CD4-positive, alpha-beta T cell (primary cell): ENCODE measurements at regions not wholly inside any gene's neighbourhood (a gene's known extent, or its start where the extent isn't known, plus 50 kb on each side); places are given as distances from the start of the nearest gene placed in this dataset.

Experiments
- ATAC-seq: fragments of 200-7000 bp; cut with Tn5 transposase; one replicate; pipeline ENCODE4 v1.10.0; 2022; ENCODE audit warnings: mild to moderate bottlenecking; ENCODE audit not compliant: poor library complexity
- CTCF ChIA-PET: fragments of 350-600 bp; sonication (Branson Sonifier 250); formaldehyde crosslinking; loops from one replicate; lab custom pipeline; 2021; ENCODE audit warnings: antibody characterized with exemption, inconsistent platforms; lab: Charles Lee
- POLR2A ChIA-PET: fragments of 350-600 bp; sonication (Branson Sonifier 250); formaldehyde crosslinking; loops from one replicate; lab custom pipeline; 2021; ENCODE audit warnings: antibody characterized with exemption, inconsistent platforms; lab: Charles Lee
- DNase-seq, 14 experiments: peaks; one replicate each; pipeline ENCODE4 v3.0.0-alpha.2; 2013 to 2020; ENCODE audit warnings: mixed read lengths in 2 of 14
- H3K27ac ChIP-seq, 2 donors: one replicate each; pipeline versions ENCODE4 v1.5.1 to v1.7.0; 2013; ENCODE audit warnings: low read length in 2 of 2, low read depth in 1 of 2, mild to moderate bottlenecking in 1 of 2
- H3K27me3 ChIP-seq, 2 experiments: 1 replicate in 1 of 2; 2 replicates in 1 of 2; pipeline versions ENCODE4 v1.6.1 to v1.7.0; 2013; ENCODE audit warnings: low read length in 2 of 2, control low read depth in 1 of 2, mild to moderate bottlenecking in 1 of 2, moderate library complexity in 1 of 2; ENCODE audit not compliant: insufficient read depth in 2 of 2, control insufficient read depth in 1 of 2
- H3K36me3 ChIP-seq: one replicate; pipeline ENCODE4 v1.6.1; 2013; ENCODE audit warnings: low read length, control low read depth; ENCODE audit not compliant: insufficient read depth
- H3K4me1 ChIP-seq: one replicate; pipeline ENCODE4 v1.6.1; 2013; ENCODE audit warnings: low read length, control low read depth; ENCODE audit not compliant: insufficient read depth
- H3K4me3 ChIP-seq: one replicate; pipeline ENCODE4 v1.5.1; 2013; ENCODE audit warnings: mild to moderate bottlenecking, low read length, moderate library complexity
- H3K9me3 ChIP-seq, 2 experiments: 1 replicate in 1 of 2; 2 replicates in 1 of 2; pipeline versions ENCODE4 v1.6.1 to v1.7.0; 2013; ENCODE audit warnings: low read length in 2 of 2, mild to moderate bottlenecking in 2 of 2, control low read depth in 1 of 2, moderate library complexity in 1 of 2; ENCODE audit not compliant: control insufficient read depth in 1 of 2, insufficient read depth in 1 of 2
- H3K27ac Mint-ChIP-seq: one replicate; pipeline ENCODE4 v1.8.0; 2020; ENCODE audit warnings: mixed read lengths
- H3K27me3 Mint-ChIP-seq: one replicate; pipeline ENCODE4 v1.8.0; 2021; ENCODE audit warnings: mixed read lengths
- H3K36me3 Mint-ChIP-seq: one replicate; pipeline ENCODE4 v1.8.0; 2021; ENCODE audit warnings: low read depth, mixed read lengths
- H3K4me1 Mint-ChIP-seq: one replicate; pipeline ENCODE4 v1.8.0; 2021; ENCODE audit warnings: low read depth, mixed read lengths
- H3K4me3 Mint-ChIP-seq: one replicate; pipeline ENCODE4 v1.8.0; 2020; ENCODE audit warnings: mild to moderate bottlenecking, mixed read lengths
- H3K9me3 Mint-ChIP-seq: one replicate; pipeline ENCODE4 v1.8.0; 2020; ENCODE audit warnings: mixed read lengths
- CTCF ChIP-seq: fragments of 200-600 bp; IDR thresholded peaks from one replicate; pipeline ENCODE4 v1.8.0; 2022; ENCODE audit warnings: antibody characterized with exemption, mild to moderate bottlenecking
- intact Hi-C, 2 experiments: fragments of 100-400 bp; cut with DNase I in 1 of 2; cut with micrococcal nuclease in 1 of 2; formaldehyde crosslinking; loops; one replicate each; pipeline versions ENCODE4 v1.15.1 to v1.9.0; 2023 to 2025; cut with DNase I, micrococcal nuclease

- POLR2A ChIA-PET, result no interaction called here
- no peaks in the 10 kb centered on the region for H3K4me1 Mint-ChIP-seq
- Histone ChIP-seq H3K36me3 (no peaks in the 10 kb centered on the region), H3K27ac (no peak overlapping the region), H3K4me3 (no peak overlapping the region), H3K27me3 (no peaks in the 10 kb centered on the region), H3K4me1 (no peaks in the 10 kb centered on the region), H3K9me3 (peaks cover 3 to 8% of the 10 kb centered on the region in 2 experiments)
- H3K4me3 Mint-ChIP-seq, result no peak overlapping the region
- no peak for TF ChIP-seq CTCF
- H3K27ac Mint-ChIP-seq, result no peak overlapping the region
- DNase-seq, result no peak
- no peaks in the 10 kb centered on the region for H3K36me3 Mint-ChIP-seq
- CTCF ChIA-PET, result no interaction called here
- no peaks in the 10 kb centered on the region for H3K27me3 Mint-ChIP-seq
- H3K9me3 Mint-ChIP-seq, result no peaks in the 10 kb centered on the region
- ATAC-seq, result no peak
- intact Hi-C loops, result no loop called here
Observed at GRCh38 chr4:149214301-149214700, 601.3 kb downstream of the IQCM start.

GRCh38 chr4:149211876-149212275 is 603.8 kb downstream of the IQCM start:
- CTCF ChIA-PET, result no interaction called here
- POLR2A ChIA-PET, result no interaction called here
- Mint-ChIP-seq H3K9me3 (no peaks in the 10 kb centered on the region), H3K36me3 (no peaks in the 10 kb centered on the region), H3K27me3 (no peaks in the 10 kb centered on the region), H3K4me3 (no peak overlapping the region), H3K27ac (no peak overlapping the region), H3K4me1 (no peaks in the 10 kb centered on the region)
- intact Hi-C loops, result no loop called here
- DNase-seq (no peak), ATAC-seq (no peak)
- Histone ChIP-seq H3K36me3 (no peaks in the 10 kb centered on the region), H3K4me3 (no peak overlapping the region), H3K9me3 (no peaks in the 10 kb centered on the region), H3K27me3 (no peaks in the 10 kb centered on the region), H3K4me1 (no peaks in the 10 kb centered on the region), H3K27ac (no peak overlapping the region)
- no peak for TF ChIP-seq CTCF

GRCh38 chr4:149203256-149204001 is 612.2 kb downstream of the IQCM start:
- H3K9me3 Mint-ChIP-seq, result peaks cover 2% of the 10 kb centered on the region
- no peak overlapping the region for H3K4me3 ChIP-seq
- H3K27me3 ChIP-seq, result no peaks in the 10 kb centered on the region
- H3K9me3 ChIP-seq, result no peaks in the 10 kb centered on the region
- H3K4me3 Mint-ChIP-seq, result no peak overlapping the region
- DNase-seq (no peak), ATAC-seq (no peak)
- no peaks in the 10 kb centered on the region for H3K36me3 ChIP-seq
- no peaks in the 10 kb centered on the region for H3K4me1 Mint-ChIP-seq
- TF ChIP-seq CTCF, result no peak
- no peak overlapping the region for H3K27ac Mint-ChIP-seq
- intact Hi-C loops, result no loop called here
- POLR2A ChIA-PET, result no interaction called here
- no peaks in the 10 kb centered on the region for H3K4me1 ChIP-seq
- no peaks in the 10 kb centered on the region for H3K36me3 Mint-ChIP-seq
- no peaks in the 10 kb centered on the region for H3K27me3 Mint-ChIP-seq
- CTCF ChIA-PET, result no interaction called here
- H3K27ac ChIP-seq, result no peak overlapping the region
